NAMALWA (cell line): ENCODE measurements at regions not wholly inside any gene's neighbourhood (a gene's known extent, or its start where the extent isn't known, plus 50 kb on each side); places are given as distances from the start of the nearest gene placed in this dataset.

Experiments
- DNase-seq: peaks from one replicate; pipeline ENCODE4 v3.0.0-alpha.2; 2015; ENCODE audit warnings: low spot score

GRCh38 chrX:20477219-20477618 is 210.5 kb upstream of the RPS6KA3 start:
- DNase-seq: no peak

- DNase-seq: no peak
Measured at GRCh38 chrX:20472620-20473258, 206.0 kb upstream of the RPS6KA3 start.

GRCh38 chrX:20472148-20472547 is 205.4 kb upstream of the RPS6KA3 start:
- no peak for DNase-seq

- no peak for DNase-seq
Measured at GRCh38 chrX:20471483-20471882, 204.8 kb upstream of the RPS6KA3 start.

GRCh38 chrX:20463296-20464075 is 196.8 kb upstream of the RPS6KA3 start:
- no peak for DNase-seq

- DNase-seq: no peak
Measured at GRCh38 chrX:20461576-20461975, 194.9 kb upstream of the RPS6KA3 start.

- DNase-seq: no peak
Measured at GRCh38 chrX:20461002-20461401, 194.3 kb upstream of the RPS6KA3 start.

- DNase-seq: no peak
Measured at GRCh38 chrX:20459410-20460350, 193.0 kb upstream of the RPS6KA3 start.

- no peak for DNase-seq
Measured at GRCh38 chrX:20456971-20457370, 190.3 kb upstream of the RPS6KA3 start.

- no peak for DNase-seq
Measured at GRCh38 chrX:20455001-20455400, 188.3 kb upstream of the RPS6KA3 start.

GRCh38 chrX:20454117-20454516 is 187.4 kb upstream of the RPS6KA3 start:
- DNase-seq: no peak

- DNase-seq: no peak
Measured at GRCh38 chrX:20452487-20452886, 185.8 kb upstream of the RPS6KA3 start.

- no peak for DNase-seq
Measured at GRCh38 chrX:20451929-20452328, 185.2 kb upstream of the RPS6KA3 start.

GRCh38 chrX:20445109-20445508 is 178.4 kb upstream of the RPS6KA3 start:
- DNase-seq: no peak

- DNase-seq: peak; percentile 75
Measured at GRCh38 chrX:20442597-20442996, 175.9 kb upstream of the RPS6KA3 start.

GRCh38 chrX:20441123-20441522 is 174.4 kb upstream of the RPS6KA3 start:
- DNase-seq: no peak

- DNase-seq: no peak
Measured at GRCh38 chrX:20438871-20439526, 172.3 kb upstream of the RPS6KA3 start.

GRCh38 chrX:20437683-20438082 is 171.0 kb upstream of the RPS6KA3 start:
- DNase-seq: no peak

GRCh38 chrX:20435913-20436312 is 169.2 kb upstream of the RPS6KA3 start:
- no peak for DNase-seq

GRCh38 chrX:20434986-20435385 is 168.3 kb upstream of the RPS6KA3 start:
- DNase-seq: no peak

GRCh38 chrX:20433388-20433775 is 166.7 kb upstream of the RPS6KA3 start:
- no peak for DNase-seq

GRCh38 chrX:20432746-20433387 is 166.2 kb upstream of the RPS6KA3 start:
- no peak for DNase-seq
